Body of pancreas (tissue), 4 donors: ENCODE measurements at regions not wholly inside any gene's neighbourhood (a gene's known extent, or its start where the extent isn't known, plus 50 kb on each side); places are given as distances from the start of the nearest gene placed in this dataset.

Experiments
- CTCF ChIP-seq, 7 experiments: fragments of 450-650 bp in 4 of 7; fragments of 200-600 bp in 3 of 7; sonication (generic) in 3 of 7; IDR thresholded peaks; one replicate each; pipeline ENCODE4 v1.5.1; 2016 to 2019; ENCODE audit warnings: antibody characterized with exemption in 7 of 7
- POLR2A ChIP-seq, 3 donors: fragments of 450-650 bp; IDR thresholded peaks; one replicate each; pipeline ENCODE4 v1.6.1; 2016; ENCODE audit warnings: antibody characterized with exemption in 3 of 3, mild to moderate bottlenecking in 2 of 3

GRCh38 chr12:14076538-14076937 lies 95.1 kb upstream of the GRIN2B start:
- TF ChIP-seq CTCF (IDR thresholded peaks at IDR 0.05): no peak
- no peak for TF ChIP-seq POLR2A (IDR thresholded peaks at IDR 0.05)
